GM12874 (cell line): ENCODE measurements at regions not wholly inside any gene's neighbourhood (a gene's known extent, or its start where the extent isn't known, plus 50 kb on each side); places are given as distances from the start of the nearest gene placed in this dataset.

Experiments used
- TF ChIP-seq, protein P1 (sequence below): IDR thresholded peaks from 2 replicates; pipeline ENCODE4 v1.5.1; 2011; ENCODE audit warnings: low read depth, mild to moderate bottlenecking, control low read depth, low read length, moderate library complexity; ENCODE audit not compliant: insufficient read depth

DNA sequence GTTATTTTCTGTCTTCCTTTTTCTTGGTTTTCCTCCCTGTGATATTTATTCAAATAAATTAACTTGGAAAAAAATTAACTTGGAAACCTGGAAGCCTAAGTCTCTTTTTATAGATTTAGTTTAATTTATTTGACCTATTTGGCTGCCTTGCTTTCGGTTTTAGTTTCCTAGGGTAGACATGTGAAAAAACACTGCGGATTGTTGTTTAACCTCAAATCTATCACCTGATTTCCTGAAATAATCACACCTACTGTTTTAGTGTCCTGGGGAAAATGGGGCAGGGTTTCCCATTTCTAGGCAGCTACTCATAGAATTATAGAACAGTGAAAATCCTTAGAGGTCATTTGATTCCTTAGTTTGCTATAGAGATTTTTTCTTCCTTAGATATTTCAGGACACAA lies 412.4 kb downstream of the PCDH17 start:
- TF ChIP-seq, protein P1, sequence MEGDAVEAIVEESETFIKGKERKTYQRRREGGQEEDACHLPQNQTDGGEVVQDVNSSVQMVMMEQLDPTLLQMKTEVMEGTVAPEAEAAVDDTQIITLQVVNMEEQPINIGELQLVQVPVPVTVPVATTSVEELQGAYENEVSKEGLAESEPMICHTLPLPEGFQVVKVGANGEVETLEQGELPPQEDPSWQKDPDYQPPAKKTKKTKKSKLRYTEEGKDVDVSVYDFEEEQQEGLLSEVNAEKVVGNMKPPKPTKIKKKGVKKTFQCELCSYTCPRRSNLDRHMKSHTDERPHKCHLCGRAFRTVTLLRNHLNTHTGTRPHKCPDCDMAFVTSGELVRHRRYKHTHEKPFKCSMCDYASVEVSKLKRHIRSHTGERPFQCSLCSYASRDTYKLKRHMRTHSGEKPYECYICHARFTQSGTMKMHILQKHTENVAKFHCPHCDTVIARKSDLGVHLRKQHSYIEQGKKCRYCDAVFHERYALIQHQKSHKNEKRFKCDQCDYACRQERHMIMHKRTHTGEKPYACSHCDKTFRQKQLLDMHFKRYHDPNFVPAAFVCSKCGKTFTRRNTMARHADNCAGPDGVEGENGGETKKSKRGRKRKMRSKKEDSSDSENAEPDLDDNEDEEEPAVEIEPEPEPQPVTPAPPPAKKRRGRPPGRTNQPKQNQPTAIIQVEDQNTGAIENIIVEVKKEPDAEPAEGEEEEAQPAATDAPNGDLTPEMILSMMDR: no peak

DNA sequence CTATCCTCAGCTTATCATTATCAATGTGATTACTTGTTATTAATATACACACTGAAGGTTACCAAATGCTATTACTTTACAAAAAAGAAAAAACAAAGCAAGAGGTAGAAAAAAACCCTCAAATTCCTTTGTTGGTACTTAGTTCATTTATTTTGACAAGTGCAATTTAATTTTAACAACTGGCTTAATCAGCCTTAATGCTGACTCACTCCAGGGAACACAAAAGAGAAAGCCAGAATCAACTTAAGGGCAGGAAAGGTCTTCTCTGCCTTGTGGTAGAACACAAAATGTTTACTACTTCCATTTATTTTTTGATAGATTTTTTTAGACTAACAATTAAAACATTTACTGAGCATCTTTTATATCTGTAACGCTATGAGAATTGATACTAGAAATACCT lies 417.1 kb downstream of the PCDH17 start:
- TF ChIP-seq, protein P1: no peak

DNA sequence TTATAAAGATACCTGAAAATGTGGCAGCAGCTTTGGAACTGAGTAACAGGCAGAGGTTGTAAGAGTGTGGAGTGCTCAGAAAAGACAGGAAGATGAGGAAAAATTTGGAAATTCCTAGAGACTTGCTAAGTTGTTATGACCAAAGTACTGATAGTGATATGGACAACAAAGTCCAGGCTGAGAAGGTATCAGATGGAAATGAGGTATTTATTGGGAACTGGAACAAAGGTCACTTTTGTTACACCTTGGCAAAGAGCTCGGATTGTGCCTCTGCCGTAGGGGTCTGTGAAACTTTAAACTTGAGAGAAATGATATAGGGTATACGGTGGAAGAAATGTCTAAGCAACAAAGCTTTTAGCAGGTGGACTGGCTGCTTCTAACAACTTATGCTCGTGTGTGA lies 419.9 kb downstream of the PCDH17 start:
- TF ChIP-seq, protein P1: no peak

DNA sequence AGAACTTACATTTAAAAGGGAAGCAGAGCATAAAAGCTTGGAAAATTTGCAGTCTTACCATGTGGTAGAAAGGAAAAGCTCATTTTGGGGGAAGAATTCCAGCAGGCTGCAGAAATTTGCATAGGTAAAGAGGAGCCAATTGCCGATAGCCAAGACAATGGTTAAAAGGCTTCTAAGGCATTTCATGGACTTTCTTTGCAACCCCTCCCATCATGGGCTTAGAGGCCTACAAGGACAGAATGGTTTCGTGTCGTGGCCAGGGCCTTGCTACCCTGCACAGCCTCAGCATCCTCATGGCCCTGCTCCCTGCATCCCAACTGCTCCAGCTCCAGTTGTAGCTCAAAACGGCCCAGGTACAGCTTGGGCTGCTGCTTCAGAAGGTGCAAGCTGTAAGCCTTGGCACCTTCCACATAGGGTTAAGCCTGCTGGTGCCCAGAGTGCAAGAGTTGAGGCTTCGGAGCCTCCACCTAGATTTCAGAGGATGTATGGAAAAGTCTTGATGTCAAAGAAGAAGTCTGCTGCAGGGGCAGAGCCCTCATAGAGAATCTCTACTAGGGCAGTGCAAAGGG lies 420.3 kb downstream of the PCDH17 start:
- TF ChIP-seq, protein P1: no peak

DNA sequence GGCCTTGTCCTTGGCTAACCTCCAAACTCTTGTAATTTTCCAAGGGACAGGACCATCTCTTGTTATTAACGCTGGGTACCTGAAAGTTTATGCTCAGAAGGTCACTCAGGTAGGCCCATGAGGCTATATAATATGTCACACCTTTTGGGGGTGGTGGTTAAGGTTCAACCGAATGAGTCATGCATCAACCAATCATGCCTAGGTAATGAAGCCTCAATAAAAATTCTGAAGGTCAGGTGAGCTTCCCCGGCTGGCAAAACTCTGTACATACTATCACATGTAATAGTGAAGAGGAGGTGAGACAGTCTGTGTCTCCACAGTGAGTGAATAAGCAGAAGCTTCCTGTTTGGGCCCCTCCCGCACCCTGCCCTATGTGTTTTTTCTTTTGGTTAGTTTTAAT lies 424.9 kb downstream of the PCDH17 start:
- TF ChIP-seq, protein P1: no peak

DNA sequence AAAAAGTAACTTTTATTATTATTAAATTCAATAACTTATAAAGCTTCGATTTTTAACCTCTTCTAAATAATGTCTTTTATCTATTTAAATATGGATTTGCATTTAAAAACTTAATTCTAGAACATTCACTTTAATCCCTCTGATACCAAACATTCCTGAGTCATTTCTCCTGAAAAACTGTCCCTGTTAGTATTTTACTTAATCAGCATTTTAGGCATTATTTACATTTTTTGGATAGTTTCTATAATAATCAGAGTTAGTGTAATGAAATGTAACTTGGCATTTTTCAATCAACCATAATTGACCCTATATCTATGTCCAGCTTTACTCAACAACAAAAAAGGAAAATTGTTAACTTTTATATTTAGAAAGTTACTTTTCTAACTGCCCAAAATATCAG lies 428.1 kb downstream of the PCDH17 start:
- TF ChIP-seq, protein P1: no peak

DNA sequence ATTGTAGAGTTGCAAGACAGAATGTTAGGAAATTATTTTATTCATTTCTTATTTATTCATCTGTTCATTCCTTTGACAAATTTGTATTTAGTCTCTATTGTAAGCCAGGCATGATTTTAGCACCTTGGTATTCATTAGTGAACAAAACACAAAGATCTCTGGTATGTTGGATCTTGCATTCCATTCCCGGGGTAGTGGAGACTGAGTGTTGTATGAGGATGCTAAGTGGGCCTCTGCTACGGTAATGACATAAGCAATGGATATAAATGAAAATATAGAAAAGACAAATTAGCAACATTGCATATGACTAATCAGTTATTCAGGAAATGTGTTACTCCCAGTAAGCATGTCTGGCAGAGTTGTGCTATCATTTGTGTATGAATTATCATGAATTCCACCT lies 449.3 kb downstream of the PCDH17 start:
- TF ChIP-seq, protein P1: no peak
